A673 (cell line): ENCODE measurements at regions not wholly inside any gene's neighbourhood (a gene's known extent, or its start where the extent isn't known, plus 50 kb on each side); places are given as distances from the start of the nearest gene placed in this dataset.

Source experiments
- CTCF ChIP-seq: fragments of 300-800, 200-600 bp; sonication (generic); conservative IDR thresholded peaks from 2 replicates; pipeline ENCODE4 v1.5.1; 2017; ENCODE audit warnings: low read depth, mild to moderate bottlenecking, antibody characterized with exemption, low read length, moderate library complexity, mixed read lengths
- EZH2 ChIP-seq: fragments of 200-600 bp; sonication (generic); IDR thresholded peaks from 2 replicates; pipeline ENCODE4 v1.6.1; 2017; ENCODE audit warnings: borderline replicate concordance, low read depth, mild to moderate bottlenecking, mixed read lengths, antibody characterized with exemption, low read length; ENCODE audit not compliant: poor library complexity, severe bottlenecking

DNA sequence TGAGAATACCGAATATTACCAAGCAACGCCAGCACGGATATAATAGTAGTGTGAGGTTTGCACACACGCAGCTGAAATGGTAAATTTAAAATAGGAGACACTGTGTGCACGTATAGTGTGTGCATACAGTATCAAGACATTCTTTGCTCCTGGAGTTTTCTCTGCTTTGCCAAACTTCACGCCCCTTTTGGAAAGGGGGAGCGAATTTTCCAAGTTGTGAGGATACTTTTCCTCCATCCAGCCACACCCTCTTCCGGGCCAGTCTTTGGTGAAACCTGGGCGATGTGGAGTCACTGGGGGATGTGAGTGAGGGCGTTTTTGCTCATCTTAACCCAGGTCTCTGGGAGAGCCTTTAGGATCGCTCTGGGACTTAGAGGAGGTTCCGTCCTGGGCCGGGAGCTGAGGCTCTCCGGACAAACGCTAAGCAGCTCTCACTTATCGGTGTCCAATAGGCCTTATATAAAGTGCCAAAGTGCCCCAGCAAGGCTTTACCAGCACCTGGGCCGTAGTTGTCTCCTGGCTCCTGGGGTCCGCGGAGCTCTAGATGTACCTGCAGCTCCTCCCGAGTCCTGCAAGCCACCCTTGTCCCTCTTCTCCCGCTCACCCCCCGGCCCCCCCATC lies 160.0 kb upstream of the MKI67 start:
- TF ChIP-seq EZH2 (peak; percentile 0), CTCF (no peak)
